PC-9 (cell line): ENCODE measurements at regions not wholly inside any gene's neighbourhood (a gene's known extent, or its start where the extent isn't known, plus 50 kb on each side); places are given as distances from the start of the nearest gene placed in this dataset.

Experiments used
- BruUV-seq: library from RNA; stranded (reverse); fragments of 400-500 nt; replicated peaks from 2 replicates; lab custom pipeline; 2021; lab: Mats Ljungman, UMichigan
- CTCF ChIA-PET: fragments of 300-600 bp; sonication (Branson Sonifier 250); formaldehyde crosslinking; loops from one replicate; lab custom pipeline; 2022; ENCODE audit warnings: antibody characterized with exemption; lab: Charles Lee
- POLR2A ChIA-PET: fragments of 300-600 bp; sonication (Branson Sonifier 250); formaldehyde crosslinking; loops from one replicate; lab custom pipeline; 2022; ENCODE audit warnings: antibody characterized with exemption; ENCODE audit not compliant: unreplicated experiment; lab: Charles Lee
- DNase-seq, 2 experiments: peaks; one replicate each; pipeline versions ENCODE4 v3.0.0 to v3.0.0-alpha.2; 2015 to 2022; ENCODE audit warnings: mixed read lengths in 1 of 2
- H2AFZ ChIP-seq: fragments of 200-600 bp; sonication (generic); 2 replicates; pipeline ENCODE4 v1.8.1; 2017; ENCODE audit warnings: antibody characterized with exemption
- H3F3A ChIP-seq: fragments of 200-600 bp; sonication (generic); 2 replicates; pipeline ENCODE4 v1.8.1; 2017; ENCODE audit warnings: antibody characterized with exemption, mild to moderate bottlenecking, low read depth; ENCODE audit not compliant: insufficient read depth
- H3K27ac ChIP-seq: fragments of 200-600 bp; sonication (generic); 2 replicates; pipeline ENCODE4 v1.6.1; 2016; ENCODE audit warnings: mixed run types
- H3K27me3 ChIP-seq: fragments of 200-600 bp; sonication (generic); 2 replicates; pipeline ENCODE4 v1.6.1; 2016; ENCODE audit warnings: low read depth, mixed run types; ENCODE audit not compliant: insufficient read depth
- H3K36me3 ChIP-seq: fragments of 200-600 bp; sonication (generic); 2 replicates; pipeline ENCODE4 v1.6.1; 2016; ENCODE audit warnings: low read depth, mixed run types
- H3K4me1 ChIP-seq: fragments of 200-600 bp; sonication (generic); replicated peaks from 2 replicates; pipeline ENCODE4 v1.6.1; 2016; ENCODE audit warnings: mixed run types; ENCODE audit not compliant: insufficient read depth
- H3K4me2 ChIP-seq: fragments of 200-600 bp; sonication (generic); 2 replicates; pipeline ENCODE4 v1.6.1; 2017; ENCODE audit warnings: mixed run types
- H3K4me3 ChIP-seq: fragments of 200-600 bp; sonication (generic); 2 replicates; pipeline ENCODE4 v1.6.1; 2016; ENCODE audit warnings: mixed run types
- H3K79me2 ChIP-seq: fragments of 200-600 bp; sonication (generic); 2 replicates; pipeline ENCODE4 v1.6.1; 2017; ENCODE audit warnings: low read depth, mixed run types
- H3K9me2 ChIP-seq: fragments of 200-600 bp; sonication (generic); 2 replicates; pipeline ENCODE4 v1.8.1; 2017; ENCODE audit warnings: mild to moderate bottlenecking; ENCODE audit not compliant: insufficient read depth
- H3K9me3 ChIP-seq: fragments of 200-600 bp; sonication (generic); 2 replicates; pipeline ENCODE4 v1.8.1; 2016; ENCODE audit warnings: low read depth; ENCODE audit not compliant: insufficient read depth
- H4K20me1 ChIP-seq: fragments of 200-600 bp; sonication (generic); 2 replicates; pipeline ENCODE4 v1.8.1; 2017; ENCODE audit not compliant: insufficient read depth
- EZH2 ChIP-seq: fragments of 200-600 bp; sonication (generic); IDR thresholded peaks from 2 replicates; pipeline ENCODE4 v1.8.0; 2017; ENCODE audit warnings: antibody characterized with exemption, low read depth
- intact Hi-C: fragments of 100-400 bp; cut with micrococcal nuclease; formaldehyde crosslinking; loops from one replicate; pipeline ENCODE4 v1.10.0; 2022; ENCODE audit not compliant: unreplicated experiment
- TF ChIP-seq, protein P1 (sequence below): fragments of 200-600 bp; sonication (generic); conservative IDR thresholded peaks from 2 replicates; pipeline ENCODE4 v1.6.1; 2017; ENCODE audit warnings: mixed run types, antibody characterized with exemption, mild to moderate bottlenecking, moderate library complexity

DNA sequence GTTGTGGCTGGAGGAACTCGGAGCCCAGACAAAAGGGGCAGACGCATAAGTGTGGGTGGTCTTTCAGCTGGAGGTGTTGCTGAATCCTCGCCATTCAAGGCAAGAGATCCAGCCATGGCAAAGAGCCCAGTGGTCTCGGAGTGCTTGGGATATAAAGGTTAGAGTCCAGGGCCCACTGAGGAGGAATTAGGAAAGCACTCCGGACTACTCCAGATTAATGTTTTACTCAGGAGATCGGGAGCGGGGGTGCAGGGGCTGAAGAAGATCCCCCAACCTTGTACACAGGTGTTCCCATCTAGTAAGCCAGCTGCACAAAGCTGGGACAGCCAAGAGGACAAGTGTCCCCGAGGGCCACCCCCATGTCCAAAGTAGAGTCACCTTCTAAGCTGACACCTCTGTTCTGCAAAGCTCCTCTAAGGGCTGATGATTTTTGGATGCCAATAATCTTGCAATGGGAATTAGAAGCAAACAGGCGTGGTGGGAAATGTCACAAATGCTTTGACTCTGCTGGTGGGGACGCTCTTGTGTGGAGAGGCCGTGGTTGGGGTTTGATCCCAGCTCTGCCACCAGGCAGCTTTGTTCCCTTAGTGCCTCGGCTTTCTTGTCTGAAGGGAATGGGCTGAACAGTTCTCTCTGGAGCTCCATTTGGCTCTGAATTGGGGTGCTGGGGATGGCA lies 194.3 kb upstream of the SOX1 start:
- H3K27ac ChIP-seq, result no peak overlapping the region
- H3K9me3 ChIP-seq, result no peaks in the 10 kb centered on the region
- no TSS peak for BruUV-seq
- no peak for DNase-seq
- intact Hi-C loops, result no loop called here
- H3K4me1 ChIP-seq, result no peaks in the 10 kb centered on the region
- no peaks in the 10 kb centered on the region for H3K79me2 ChIP-seq
- H3K27me3 ChIP-seq, result peaks cover 99% of the 10 kb centered on the region
- H3K4me3 ChIP-seq, result no peak overlapping the region
- H2AFZ ChIP-seq, result no peak overlapping the region
- H3K36me3 ChIP-seq, result no peaks in the 10 kb centered on the region
- H3K9me2 ChIP-seq, result no peaks in the 10 kb centered on the region
- no peaks in the 10 kb centered on the region for H3F3A ChIP-seq
- TF ChIP-seq, protein P1, sequence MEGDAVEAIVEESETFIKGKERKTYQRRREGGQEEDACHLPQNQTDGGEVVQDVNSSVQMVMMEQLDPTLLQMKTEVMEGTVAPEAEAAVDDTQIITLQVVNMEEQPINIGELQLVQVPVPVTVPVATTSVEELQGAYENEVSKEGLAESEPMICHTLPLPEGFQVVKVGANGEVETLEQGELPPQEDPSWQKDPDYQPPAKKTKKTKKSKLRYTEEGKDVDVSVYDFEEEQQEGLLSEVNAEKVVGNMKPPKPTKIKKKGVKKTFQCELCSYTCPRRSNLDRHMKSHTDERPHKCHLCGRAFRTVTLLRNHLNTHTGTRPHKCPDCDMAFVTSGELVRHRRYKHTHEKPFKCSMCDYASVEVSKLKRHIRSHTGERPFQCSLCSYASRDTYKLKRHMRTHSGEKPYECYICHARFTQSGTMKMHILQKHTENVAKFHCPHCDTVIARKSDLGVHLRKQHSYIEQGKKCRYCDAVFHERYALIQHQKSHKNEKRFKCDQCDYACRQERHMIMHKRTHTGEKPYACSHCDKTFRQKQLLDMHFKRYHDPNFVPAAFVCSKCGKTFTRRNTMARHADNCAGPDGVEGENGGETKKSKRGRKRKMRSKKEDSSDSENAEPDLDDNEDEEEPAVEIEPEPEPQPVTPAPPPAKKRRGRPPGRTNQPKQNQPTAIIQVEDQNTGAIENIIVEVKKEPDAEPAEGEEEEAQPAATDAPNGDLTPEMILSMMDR, result no peak
- no peak for TF ChIP-seq EZH2
- H4K20me1 ChIP-seq, result peaks cover 3% of the 10 kb centered on the region; the same call in 1 of the 2 replicates
- CTCF ChIA-PET, result no interaction called here
- POLR2A ChIA-PET, result no interaction called here
- no peak overlapping the region for H3K4me2 ChIP-seq

DNA sequence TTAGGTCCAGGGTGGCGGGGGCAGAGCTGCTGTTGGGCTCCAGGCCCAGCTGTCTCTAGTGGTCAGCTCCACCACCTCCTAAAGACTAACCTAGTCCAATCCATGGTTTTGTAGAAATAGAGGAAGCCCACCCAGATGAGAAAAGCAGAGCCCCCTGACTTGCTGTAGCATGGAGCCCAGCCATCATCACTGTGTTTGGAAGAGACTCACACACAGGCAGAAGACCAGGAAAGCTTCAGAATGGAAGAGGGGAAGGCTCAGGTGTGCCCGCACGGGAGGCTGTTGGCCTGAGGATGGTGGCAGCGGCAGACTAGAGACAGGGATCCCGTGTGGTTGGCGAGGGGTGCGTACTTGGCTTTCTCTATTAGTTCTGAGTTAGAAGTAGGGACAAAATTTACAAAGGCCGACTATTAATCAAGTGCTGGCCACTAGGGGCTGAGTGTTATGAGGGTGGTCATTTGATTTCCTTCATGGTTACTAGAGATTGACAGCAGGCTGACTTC lies 193.2 kb upstream of the SOX1 start:
- Histone ChIP-seq H3K4me3 (no peak overlapping the region), H3K9me2 (no peaks in the 10 kb centered on the region), H3K4me2 (no peak overlapping the region), H3F3A (no peaks in the 10 kb centered on the region), H4K20me1 (peaks cover 3% of the 10 kb centered on the region; the same call in 1 of the 2 replicates), H3K4me1 (no peaks in the 10 kb centered on the region), H3K36me3 (no peaks in the 10 kb centered on the region), H3K79me2 (no peaks in the 10 kb centered on the region), H3K27me3 (peaks cover 98% of the 10 kb centered on the region), H2AFZ (no peak overlapping the region), H3K9me3 (no peaks in the 10 kb centered on the region), H3K27ac (no peak overlapping the region)
- intact Hi-C loops, result no loop called here
- no peak for TF ChIP-seq EZH2
- TF ChIP-seq, protein P1, result no peak
- POLR2A ChIA-PET, result no interaction called here
- CTCF ChIA-PET, result no interaction called here
- no peak for DNase-seq
- BruUV-seq, result no TSS peak

DNA sequence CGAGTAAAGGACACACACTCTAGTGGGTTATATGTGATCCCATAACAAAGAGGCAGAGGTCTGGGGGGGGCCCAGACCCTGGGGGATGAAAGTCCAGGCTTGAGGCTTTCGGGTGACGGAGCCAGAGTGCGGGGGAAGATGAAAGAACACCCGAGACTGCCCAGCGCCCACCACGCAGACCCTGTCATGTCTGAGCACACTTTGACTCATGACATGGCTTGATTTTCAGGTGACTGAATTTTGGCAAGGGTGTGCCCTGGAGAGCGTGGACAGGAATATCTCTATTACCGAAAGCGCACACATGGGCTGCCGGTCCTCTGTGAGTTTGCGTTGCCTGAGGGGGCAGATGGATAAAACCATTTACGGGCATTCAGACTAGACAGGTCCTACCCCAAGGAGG lies 192.0 kb upstream of the SOX1 start:
- CTCF ChIA-PET, result no interaction called here
- no peaks in the 10 kb centered on the region for H3K4me1 ChIP-seq
- peaks cover 3% of the 10 kb centered on the region; the same call in 1 of the 2 replicates for H4K20me1 ChIP-seq
- no peaks in the 10 kb centered on the region for H3K9me2 ChIP-seq
- no peak overlapping the region for H3K4me3 ChIP-seq
- no peaks in the 10 kb centered on the region for H3K79me2 ChIP-seq
- BruUV-seq, result no TSS peak
- TF ChIP-seq, protein P1, result no peak
- TF ChIP-seq EZH2, result no peak; the same call in 1 of the 2 replicates
- no peaks in the 10 kb centered on the region for H3F3A ChIP-seq
- peaks cover 85% of the 10 kb centered on the region for H3K27me3 ChIP-seq
- H3K27ac ChIP-seq, result no peak overlapping the region
- H3K4me2 ChIP-seq, result no peak overlapping the region
- POLR2A ChIA-PET, result no interaction called here
- no peaks in the 10 kb centered on the region for H3K36me3 ChIP-seq
- H3K9me3 ChIP-seq, result no peaks in the 10 kb centered on the region
- H2AFZ ChIP-seq, result no peak overlapping the region
- intact Hi-C loops, result no loop called here
- DNase-seq, result no peak
